Common myeloid progenitor, CD34-positive (primary cell): ENCODE measurements at regions not wholly inside any gene's neighbourhood (a gene's known extent, or its start where the extent isn't known, plus 50 kb on each side); places are given as distances from the start of the nearest gene placed in this dataset.
A peak's percentile ranks its signal among the peaks of the same experiment; 100 is the strongest.

Experiments
- CTCF ChIA-PET: fragments of 350-600 bp; sonication (Branson Sonifier 250); formaldehyde crosslinking; loops from one replicate; lab custom pipeline; 2021; ENCODE audit warnings: antibody characterized with exemption; lab: Charles Lee
- POLR2A ChIA-PET: fragments of 350-600 bp; sonication (Branson Sonifier 250); formaldehyde crosslinking; loops from one replicate; lab custom pipeline; 2021; ENCODE audit warnings: antibody characterized with exemption; lab: Charles Lee
- DNase-seq, 3 donors: peaks; one replicate each; pipeline versions ENCODE4 v3.0.0 to v3.0.0-alpha.2; 2013
- H3K27ac ChIP-seq, 2 experiments: 1 replicate in 1 of 2; 2 replicates in 1 of 2; pipeline ENCODE4 v1.7.0; 2013; ENCODE audit warnings: inconsistent platforms in 2 of 2, low read length in 2 of 2, mild to moderate bottlenecking in 2 of 2, low read depth in 1 of 2, moderate library complexity in 1 of 2; ENCODE audit not compliant: severe bottlenecking in 2 of 2, insufficient read depth in 1 of 2, poor library complexity in 1 of 2
- H3K27me3 ChIP-seq, 5 experiments: replicated peaks in 2 of 5; 1 replicate in 3 of 5; 2 replicates in 2 of 5; pipeline versions ENCODE4 v1.6.1 to v1.7.0; 2013; ENCODE audit warnings: low read length in 4 of 5, mild to moderate bottlenecking in 2 of 5, moderate library complexity in 2 of 5, inconsistent platforms in 1 of 5; ENCODE audit not compliant: insufficient read depth in 5 of 5, control insufficient read depth in 4 of 5
- H3K36me3 ChIP-seq, 4 experiments: 1 replicate in 2 of 4; 2 replicates in 2 of 4; pipeline versions ENCODE4 v1.6.1 to v1.7.0; 2013; ENCODE audit warnings: low read length in 3 of 4, control low read depth in 1 of 4, mild to moderate bottlenecking in 1 of 4; ENCODE audit not compliant: control insufficient read depth in 4 of 4, insufficient read depth in 4 of 4
- H3K4me1 ChIP-seq, 4 experiments: 1 replicate in 3 of 4; 2 replicates in 1 of 4; pipeline versions ENCODE4 v1.6.1 to v1.7.1; 2013; ENCODE audit warnings: low read length in 3 of 4, mild to moderate bottlenecking in 3 of 4, control low read depth in 1 of 4, inconsistent platforms in 1 of 4, moderate library complexity in 1 of 4; ENCODE audit not compliant: control insufficient read depth in 4 of 4, insufficient read depth in 4 of 4; ENCODE audit errors: control extremely low read depth in 1 of 4
- H3K4me3 ChIP-seq, 7 experiments: 1 replicate in 4 of 7; 2 replicates in 3 of 7; pipeline versions ENCODE4 v1.5.1 to v1.7.0; 2013; ENCODE audit warnings: mild to moderate bottlenecking in 7 of 7, low read length in 6 of 7, moderate library complexity in 6 of 7, inconsistent platforms in 2 of 7, low read depth in 2 of 7, control low read depth in 1 of 7; ENCODE audit not compliant: insufficient read depth in 4 of 7, control insufficient read depth in 1 of 7; ENCODE audit errors: extremely low read depth in 1 of 7
- H3K9me3 ChIP-seq, 5 experiments: 1 replicate in 4 of 5; 2 replicates in 1 of 5; pipeline versions ENCODE4 v1.6.1 to v1.7.1; 2013; ENCODE audit warnings: low read length in 4 of 5, mild to moderate bottlenecking in 2 of 5, inconsistent platforms in 1 of 5, low read depth in 1 of 5, moderate library complexity in 1 of 5; ENCODE audit not compliant: control insufficient read depth in 4 of 5, insufficient read depth in 2 of 5; ENCODE audit errors: control extremely low read depth in 1 of 5
- WGBS: methylation state at CpG from one replicate; pipeline ENCODE4 v1.1.5; 2013; ENCODE audit not compliant: insufficient coverage; 5-methylcytosine and 5-hydroxymethylcytosine counted together

GRCh38 chr4:180951312-180951711 is 1291.9 kb upstream of the TENM3 start:
- CTCF ChIA-PET, result no interaction called here

GRCh38 chr4:180953572-180953971 is 1289.6 kb upstream of the TENM3 start:
- 100% methylated on average over 2 of the region's 4 CpGs for WGBS
- no peaks in the 10 kb centered on the region for H3K9me3 ChIP-seq
- ChIA-PET POLR2A (no interaction called here), CTCF (no interaction called here)
- no peaks in the 10 kb centered on the region for H3K27me3 ChIP-seq
- no peak overlapping the region for H3K27ac ChIP-seq
- no peak overlapping the region for H3K4me3 ChIP-seq
- peak in 1 of 3 donors; percentile 0 for DNase-seq
- H3K36me3 ChIP-seq, result no peaks in the 10 kb centered on the region
- H3K4me1 ChIP-seq, result no peaks in the 10 kb centered on the region

More at GRCh38 chr4:180951312-180951711, 1291.9 kb upstream of the TENM3 start:
- Histone ChIP-seq H3K4me3 (no peak overlapping the region), H3K36me3 (no peaks in the 10 kb centered on the region), H3K9me3 (no peaks in the 10 kb centered on the region), H3K27me3 (no peaks in the 10 kb centered on the region), H3K4me1 (no peaks in the 10 kb centered on the region), H3K27ac (no peak overlapping the region)
- POLR2A ChIA-PET, result no interaction called here
- no peak for DNase-seq
- WGBS, result no CpG with 5 or more reads among the region's 2 CpGs

- DNase-seq, result no peak
- no peaks in the 10 kb centered on the region for H3K4me1 ChIP-seq
- POLR2A ChIA-PET, result no interaction called here
- WGBS, result 90% methylated on average over 4 of the region's 4 CpGs
- no peak overlapping the region for H3K27ac ChIP-seq
- CTCF ChIA-PET, result no interaction called here
- no peak overlapping the region for H3K4me3 ChIP-seq
- H3K27me3 ChIP-seq, result no peaks in the 10 kb centered on the region
- no peaks in the 10 kb centered on the region for H3K9me3 ChIP-seq
- H3K36me3 ChIP-seq, result no peaks in the 10 kb centered on the region
Measured at GRCh38 chr4:180960743-180961401, 1282.3 kb upstream of the TENM3 start.

- ChIA-PET CTCF (no interaction called here), POLR2A (no interaction called here)
- no peaks in the 10 kb centered on the region for H3K27me3 ChIP-seq
- WGBS, result 86% methylated on average over 2 of the region's 3 CpGs
- DNase-seq, result no peak
- no peaks in the 10 kb centered on the region for H3K36me3 ChIP-seq
- H3K4me1 ChIP-seq, result no peaks in the 10 kb centered on the region
- no peak overlapping the region for H3K4me3 ChIP-seq
- no peak overlapping the region for H3K27ac ChIP-seq
- no peaks in the 10 kb centered on the region for H3K9me3 ChIP-seq
Measured at GRCh38 chr4:180962268-180962667, 1280.9 kb upstream of the TENM3 start.

- WGBS, result no CpG with 5 or more reads among the region's 2 CpGs
- Histone ChIP-seq H3K4me1 (no peaks in the 10 kb centered on the region), H3K27me3 (no peaks in the 10 kb centered on the region), H3K36me3 (no peaks in the 10 kb centered on the region), H3K4me3 (no peak overlapping the region), H3K9me3 (no peaks in the 10 kb centered on the region), H3K27ac (no peak overlapping the region)
- CTCF ChIA-PET, result no interaction called here
- POLR2A ChIA-PET, result no interaction called here
- DNase-seq, result no peak
Measured at GRCh38 chr4:180966312-180966711, 1276.9 kb upstream of the TENM3 start.

- H3K4me3 ChIP-seq, result no peak overlapping the region
- no peak overlapping the region for H3K27ac ChIP-seq
- CTCF ChIA-PET, result no interaction called here
- H3K9me3 ChIP-seq, result no peaks in the 10 kb centered on the region
- H3K27me3 ChIP-seq, result no peaks in the 10 kb centered on the region
- H3K36me3 ChIP-seq, result no peaks in the 10 kb centered on the region
- WGBS, result 87% methylated on average over 3 of the region's 3 CpGs
- no peaks in the 10 kb centered on the region for H3K4me1 ChIP-seq
- DNase-seq, result no peak
- POLR2A ChIA-PET, result no interaction called here
Measured at GRCh38 chr4:180967936-180968335, 1275.3 kb upstream of the TENM3 start.

GRCh38 chr4:180973894-180974293 is 1269.3 kb upstream of the TENM3 start:
- CTCF ChIA-PET, result no interaction called here
- Histone ChIP-seq H3K36me3 (no peaks in the 10 kb centered on the region), H3K4me1 (no peaks in the 10 kb centered on the region), H3K27ac (no peak overlapping the region), H3K4me3 (no peak overlapping the region), H3K27me3 (no peaks in the 10 kb centered on the region), H3K9me3 (no peaks in the 10 kb centered on the region)
- POLR2A ChIA-PET, result no interaction called here
- 85% methylated on average over 4 of the region's 4 CpGs for WGBS
- DNase-seq, result no peak
